Left ventricle myocardium superior (tissue), 1 donor: ENCODE measurements at regions not wholly inside any gene's neighbourhood (a gene's known extent, or its start where the extent isn't known, plus 50 kb on each side); places are given as distances from the start of the nearest gene placed in this dataset.
"Not testable (repeated sequence)": the region's sequence is repeated elsewhere in the genome, so short reads cannot be mapped to it uniquely, and the experiment has no call there.

ENCODE experiments used
- ATAC-seq: fragments of 200-7000 bp; cut with Tn5 transposase; one replicate; pipeline ENCODE4 v1.9.1; 2020; ENCODE audit warnings: mild to moderate bottlenecking, moderate library complexity
- DNase-seq: peaks from one replicate; pipeline ENCODE4 v3.0.0-alpha.2; 2020
- intact Hi-C: fragments of 100-400 bp; cut with micrococcal nuclease; formaldehyde crosslinking; loops from one replicate; pipeline ENCODE4 v1.11.0; 2022
- donor health status: DM: no; HTN: yes; CAD: no; lungs with severe emphysema.

DNA sequence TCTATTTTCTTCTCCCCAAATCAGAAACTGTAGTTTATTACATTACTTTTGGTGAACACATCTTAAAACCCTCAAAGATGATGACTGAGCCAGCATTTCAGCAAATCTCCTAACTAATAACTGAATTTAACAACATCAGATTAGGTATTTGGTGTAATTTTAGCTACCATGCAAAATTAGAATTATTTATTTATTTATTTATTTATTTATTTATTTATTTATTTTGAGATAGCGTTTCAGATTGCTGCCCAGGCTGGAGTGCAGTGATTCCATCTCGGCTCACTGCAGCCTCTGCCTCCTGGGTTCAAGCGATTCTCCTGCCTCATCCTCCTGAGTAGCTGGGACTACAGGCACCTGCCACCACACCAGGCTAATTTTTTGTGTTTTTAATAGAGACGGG, 205.7 kb downstream of the OR4C45 start:
- intact Hi-C loops, ATAC-seq, DNase-seq: not testable (repeated sequence)

DNA sequence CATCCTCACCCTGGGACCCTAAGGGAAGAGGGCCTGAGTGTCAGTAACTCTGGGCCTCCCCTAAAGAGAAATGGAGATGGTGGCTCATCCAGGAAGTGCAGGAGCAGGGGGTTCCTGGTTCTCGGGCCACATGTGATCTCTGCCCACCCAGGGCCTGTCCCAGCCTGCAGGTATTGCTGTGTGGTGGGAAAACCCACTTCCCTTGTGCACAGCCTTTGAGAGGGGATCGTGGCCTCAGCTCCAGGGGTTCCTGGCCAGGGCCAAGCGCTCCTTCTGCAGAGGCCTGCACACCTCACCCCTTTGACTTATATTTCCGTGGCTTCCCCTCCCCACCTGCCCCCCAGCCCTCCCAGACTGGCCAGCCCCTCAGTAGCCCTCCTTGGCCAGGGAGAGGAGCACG, 213.5 kb downstream of the OR4C45 start:
- intact Hi-C loops = no loop called here

GRCh38 chr11:50246699-50247098, 214.0 kb downstream of the OR4C45 start:
- intact Hi-C loops = no loop called here
- ATAC-seq = no peak

More for the DNA sequence above, 213.5 kb downstream of the OR4C45 start:
- DNase-seq (no peak), ATAC-seq (no peak)

DNA sequence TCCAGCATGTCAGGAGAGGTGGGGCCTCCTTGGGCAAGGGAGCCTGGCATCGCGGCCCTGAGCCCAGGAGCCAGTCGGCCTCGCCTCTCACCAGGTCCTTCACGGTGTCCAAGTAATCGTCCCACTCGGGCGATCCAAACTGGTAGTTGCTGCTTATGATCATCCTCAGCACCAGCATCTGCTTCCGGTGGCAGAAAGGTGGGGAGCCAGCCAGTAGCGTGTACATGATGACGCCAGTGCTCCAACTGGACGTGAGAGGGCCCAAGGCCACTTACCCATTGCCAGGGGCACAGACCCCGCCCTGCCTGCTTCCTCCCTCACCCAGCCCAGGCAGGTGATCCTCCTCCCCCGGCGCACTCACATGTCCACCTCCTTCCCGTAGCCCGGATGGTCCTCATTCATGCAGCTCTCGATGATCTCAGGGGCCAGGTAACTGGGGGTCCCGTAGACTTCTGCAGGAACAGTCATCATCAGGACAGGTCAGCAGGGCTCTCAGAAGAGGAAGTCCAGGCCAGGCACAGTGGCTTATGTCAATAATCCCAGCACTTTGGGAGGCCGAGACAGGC, 214.7 kb downstream of the OR4C45 start:
- ATAC-seq (no peak), DNase-seq (no peak)
- intact Hi-C loops = no loop called here

More at GRCh38 chr11:50246699-50247098, 214.0 kb downstream of the OR4C45 start:
- DNase-seq = no peak

GRCh38 chr11:50267851-50268250, 235.2 kb downstream of the OR4C45 start:
- intact Hi-C loops = no loop called here
- ATAC-seq (no peak), DNase-seq (no peak)

- intact Hi-C loops = no loop called here
- no peak for DNase-seq
Observed at GRCh38 chr11:50275133-50275532, 242.5 kb downstream of the OR4C45 start.

GRCh38 chr11:50278756-50279155, 246.1 kb downstream of the OR4C45 start:
- DNase-seq (no peak), ATAC-seq (no peak)
- intact Hi-C loops = no loop called here

More at GRCh38 chr11:50275133-50275532, 242.5 kb downstream of the OR4C45 start:
- no peak for ATAC-seq

DNA sequence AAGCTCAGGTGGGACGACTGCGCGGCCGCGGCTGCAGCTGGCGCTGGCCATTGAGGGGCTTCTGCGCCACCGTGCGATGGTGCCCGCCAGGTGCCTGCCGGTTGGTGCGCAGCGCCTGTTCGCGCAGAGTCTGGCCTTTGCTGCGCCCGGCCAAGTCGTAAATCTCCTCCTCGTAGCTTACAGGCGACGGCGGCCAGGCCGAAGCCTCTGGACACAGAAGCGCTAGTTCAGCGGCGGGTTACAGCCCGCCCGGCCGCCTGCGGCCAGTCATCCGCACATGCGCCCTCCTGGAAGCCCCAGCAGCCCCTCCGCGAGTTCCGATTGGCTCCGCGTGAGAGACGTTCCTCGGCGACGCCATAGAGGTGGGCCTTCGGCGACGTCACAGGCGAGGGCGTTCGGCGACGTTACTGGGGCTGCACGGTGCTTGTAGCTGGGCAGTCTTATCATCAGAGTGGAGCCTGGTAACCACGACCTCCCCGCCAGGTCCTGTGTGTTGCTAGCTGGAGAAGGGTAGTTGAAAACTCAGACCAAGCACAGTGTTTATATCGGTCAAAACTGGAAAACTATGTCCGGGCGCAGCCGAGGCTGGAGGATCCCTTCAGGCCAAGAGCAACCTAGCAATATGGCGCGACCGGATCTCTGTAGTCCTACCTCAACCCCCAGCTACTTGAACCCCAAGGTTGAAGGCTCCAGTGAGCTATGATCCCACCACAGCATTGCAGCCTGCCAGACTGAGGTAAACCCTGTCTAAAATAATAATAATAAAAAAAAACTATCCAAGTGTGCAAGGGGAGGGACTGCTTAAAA, 265.7 kb downstream of the OR4C45 start:
- ATAC-seq (peak; percentile 78), DNase-seq (peak; percentile 41)
- intact Hi-C loops = no loop called here

- ATAC-seq, intact Hi-C loops, DNase-seq: not testable (repeated sequence)
Observed at GRCh38 chr11:50330723-50331122, 298.0 kb downstream of the OR4C45 start.

DNA sequence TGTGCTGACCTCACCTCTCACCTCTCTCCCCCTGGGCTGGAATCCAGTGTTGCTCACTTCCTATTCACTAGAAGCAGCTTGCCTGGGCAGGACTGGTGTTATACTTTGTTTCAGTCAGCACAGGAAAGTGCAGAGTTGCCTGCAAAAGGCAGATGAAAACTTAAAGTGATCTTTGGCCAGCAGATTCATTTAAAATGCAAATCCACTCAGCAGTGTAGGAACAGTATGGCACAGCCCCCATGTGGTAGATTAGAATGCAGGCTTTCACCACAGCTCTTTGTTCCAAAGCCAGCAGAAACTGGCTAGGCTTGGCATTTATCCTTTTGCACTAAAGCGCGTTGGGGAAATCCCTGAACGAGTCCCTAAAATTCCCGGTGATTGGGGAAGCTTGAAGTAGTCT, 301.2 kb downstream of the OR4C45 start:
- ATAC-seq = no peak
- intact Hi-C loops = no loop called here
- no peak for DNase-seq

GRCh38 chr11:50337432-50337831, 304.8 kb downstream of the OR4C45 start:
- intact Hi-C loops = not testable (repeated sequence)
- peak; percentile 96 for ATAC-seq
- DNase-seq = peak; percentile 41

GRCh38 chr11:50348018-50348417, 315.3 kb downstream of the OR4C45 start:
- ATAC-seq = peak; percentile 39
- intact Hi-C loops, DNase-seq: not testable (repeated sequence)

GRCh38 chr11:50379484-50379883, 346.8 kb downstream of the OR4C45 start:
- DNase-seq = no peak
- no peak for ATAC-seq
- intact Hi-C loops = no loop called here

- no peak for ATAC-seq
- no peak for DNase-seq
- intact Hi-C loops = no loop called here
Observed at GRCh38 chr11:50394017-50394416, 361.3 kb downstream of the OR4C45 start.

DNA sequence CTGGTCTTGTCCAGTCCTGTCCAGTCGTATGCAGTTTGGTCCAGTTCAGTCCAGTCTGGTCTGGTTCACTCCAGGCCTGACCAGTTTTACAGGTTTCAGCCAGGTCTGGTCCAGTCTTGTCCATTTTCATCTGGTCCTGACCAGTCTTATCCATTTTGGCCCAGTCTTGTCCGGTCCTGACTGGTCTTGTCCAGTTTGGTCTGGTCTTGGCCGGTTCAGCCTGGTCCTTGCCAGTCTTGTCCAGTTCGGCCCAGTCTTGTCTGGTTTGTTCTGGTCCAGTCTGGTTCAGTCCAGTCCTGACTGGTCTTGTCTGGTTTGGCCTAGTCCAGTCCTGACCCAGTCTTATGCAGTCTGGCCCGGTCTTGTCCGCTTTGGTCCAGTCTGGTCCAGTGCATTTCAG, 380.2 kb downstream of the OR4C45 start:
- intact Hi-C loops = no loop called here
- no peak for ATAC-seq
- no peak for DNase-seq

GRCh38 chr11:50423208-50423607, 390.5 kb downstream of the OR4C45 start:
- intact Hi-C loops = no loop called here
- ATAC-seq (no peak), DNase-seq (no peak)
